Mesenchymal stem cell (in vitro differentiated cells and primary cell): ENCODE measurements at regions not wholly inside any gene's neighbourhood (a gene's known extent, or its start where the extent isn't known, plus 50 kb on each side); places are given as distances from the start of the nearest gene placed in this dataset.

ENCODE experiments used
- DNase-seq: peaks from one replicate; pipeline ENCODE4 v3.0.0-alpha.2; 2013
- H2AFZ ChIP-seq: one replicate; pipeline ENCODE4 v1.6.1; 2013; ENCODE audit warnings: low read depth, mild to moderate bottlenecking, control low read depth, inconsistent platforms, low read length, moderate library complexity
- H2AK5ac ChIP-seq: 2 replicates; pipeline ENCODE4 v1.6.1; 2013; ENCODE audit warnings: low read length, moderate library complexity, mild to moderate bottlenecking, inconsistent platforms; ENCODE audit not compliant: severe bottlenecking
- H2BK120ac ChIP-seq: one replicate; pipeline ENCODE4 v1.6.1; 2013; ENCODE audit warnings: low read depth, mild to moderate bottlenecking, inconsistent platforms, low read length, moderate library complexity
- H2BK12ac ChIP-seq, 2 experiments: one replicate each; pipeline ENCODE4 v1.6.1; 2013; ENCODE audit warnings: inconsistent platforms in 2 of 2, low read length in 2 of 2, mild to moderate bottlenecking in 2 of 2, moderate library complexity in 2 of 2, control low read depth in 1 of 2
- H2BK15ac ChIP-seq: one replicate; pipeline ENCODE4 v1.6.1; 2013; ENCODE audit warnings: mild to moderate bottlenecking, low read depth, inconsistent platforms; ENCODE audit not compliant: poor library complexity, severe bottlenecking
- H2BK5ac ChIP-seq: 2 replicates; pipeline ENCODE4 v1.6.1; 2013; ENCODE audit warnings: low read depth, mild to moderate bottlenecking, low read length, control low read depth, inconsistent platforms; ENCODE audit not compliant: poor library complexity, severe bottlenecking
- H3K14ac ChIP-seq, 2 experiments: one replicate each; pipeline ENCODE4 v1.6.1; 2013; ENCODE audit warnings: inconsistent platforms in 2 of 2, low read length in 2 of 2, control low read depth in 1 of 2, mild to moderate bottlenecking in 1 of 2, moderate library complexity in 1 of 2
- H3K18ac ChIP-seq, 2 experiments: one replicate each; pipeline ENCODE4 v1.6.1; 2013; ENCODE audit warnings: inconsistent platforms in 2 of 2, low read length in 2 of 2, control low read depth in 1 of 2, low read depth in 1 of 2, mild to moderate bottlenecking in 1 of 2
- H3K23ac ChIP-seq, 2 experiments: one replicate each; pipeline ENCODE4 v1.6.1; 2013; ENCODE audit warnings: inconsistent platforms in 2 of 2, low read length in 2 of 2, mild to moderate bottlenecking in 2 of 2, moderate library complexity in 2 of 2, control low read depth in 1 of 2
- H3K27ac ChIP-seq: 2 replicates; pipeline ENCODE4 v1.5.1; 2013; ENCODE audit warnings: mild to moderate bottlenecking, moderate library complexity, low read length, control low read depth, inconsistent platforms; ENCODE audit not compliant: poor library complexity, severe bottlenecking
- H3K27me3 ChIP-seq, 2 experiments: 2 replicates each; pipeline versions ENCODE4 v1.6.1 to v1.7.0; 2013; ENCODE audit warnings: low read length in 2 of 2, mild to moderate bottlenecking in 2 of 2, moderate library complexity in 2 of 2, control low read depth in 1 of 2, inconsistent platforms in 1 of 2; ENCODE audit not compliant: control insufficient read depth in 1 of 2, insufficient read depth in 1 of 2
- H3K36me3 ChIP-seq, 2 experiments: 2 replicates each; pipeline versions ENCODE4 v1.6.1 to v1.7.0; 2013; ENCODE audit warnings: low read length in 2 of 2, control low read depth in 1 of 2, inconsistent platforms in 1 of 2, low read depth in 1 of 2, mild to moderate bottlenecking in 1 of 2; ENCODE audit not compliant: insufficient read depth in 2 of 2, control insufficient read depth in 1 of 2
- H3K4ac ChIP-seq, 2 experiments: one replicate each; pipeline ENCODE4 v1.6.1; 2013; ENCODE audit warnings: inconsistent platforms in 2 of 2, low read length in 2 of 2, mild to moderate bottlenecking in 2 of 2, moderate library complexity in 2 of 2, control low read depth in 1 of 2, low read depth in 1 of 2
- H3K4me1 ChIP-seq: 2 replicates; pipeline ENCODE4 v1.6.1; 2013; ENCODE audit warnings: low read depth, low read length, control low read depth; ENCODE audit not compliant: control insufficient read depth, insufficient read depth
- H3K4me2 ChIP-seq: 2 replicates; pipeline ENCODE4 v1.6.1; 2013; ENCODE audit warnings: low read length, mild to moderate bottlenecking, inconsistent platforms; ENCODE audit not compliant: poor library complexity, severe bottlenecking
- H3K4me3 ChIP-seq, 2 experiments: 2 replicates each; pipeline versions ENCODE4 v1.5.1 to v1.7.0; 2013; ENCODE audit warnings: low read length in 2 of 2, mild to moderate bottlenecking in 2 of 2, control low read depth in 1 of 2, low read depth in 1 of 2; ENCODE audit not compliant: insufficient read depth in 1 of 2
- H3K79me1 ChIP-seq: replicated peaks from 2 replicates; pipeline ENCODE4 v1.6.1; 2013; ENCODE audit warnings: mild to moderate bottlenecking, control low read depth, low read length, inconsistent platforms; ENCODE audit not compliant: poor library complexity, severe bottlenecking
- H3K9ac ChIP-seq: 2 replicates; pipeline ENCODE4 v1.7.0; 2013; ENCODE audit warnings: mild to moderate bottlenecking, low read length, moderate library complexity
- H3K9me3 ChIP-seq: 2 replicates; pipeline ENCODE4 v1.7.0; 2013; ENCODE audit warnings: mild to moderate bottlenecking, low read length; ENCODE audit not compliant: control insufficient read depth
- H4K8ac ChIP-seq: one replicate; pipeline ENCODE4 v1.6.1; 2013; ENCODE audit warnings: inconsistent platforms, mild to moderate bottlenecking, low read length, moderate library complexity
- H4K91ac ChIP-seq: one replicate; pipeline ENCODE4 v1.6.1; 2013; ENCODE audit warnings: mild to moderate bottlenecking, low read length, inconsistent platforms
- WGBS: methylation state at CpG from one replicate; pipeline ENCODE4 v1.1.7; 2013; ENCODE audit warnings: mixed read lengths; 5-methylcytosine and 5-hydroxymethylcytosine counted together

- Histone ChIP-seq H3K18ac (no peak overlapping the region), H3K4me1 (peaks cover 2% of the 10 kb centered on the region), H3K27ac (no peak overlapping the region), H4K8ac (no peak overlapping the region), H3K79me1 (no peaks in the 10 kb centered on the region), H3K4me2 (no peak overlapping the region), H3K27me3 (peaks cover 4 to 17% of the 10 kb centered on the region in 2 experiments), H3K4ac (no peak overlapping the region), H2BK15ac (no peak overlapping the region), H3K23ac (peak overlapping the region in 1 of 2 experiments; percentile 43), H3K9ac (no peak overlapping the region), H3K36me3 (no peaks in the 10 kb centered on the region), H4K91ac (no peak overlapping the region), H2AK5ac (peak overlapping the region; percentile 20), H2BK12ac (no peak overlapping the region), H2AFZ (no peak overlapping the region), H3K4me3 (no peak overlapping the region), H2BK5ac (no peak overlapping the region), H3K9me3 (peaks cover under 1% of the 10 kb centered on the region), H3K14ac (no peak overlapping the region), H2BK120ac (no peak overlapping the region)
- WGBS: 8% methylated on average over 3 of the region's 5 CpGs
- no peak for DNase-seq
These were observed 144.1 kb downstream of the EVA1A start for GRCh38 chr2:75416420-75417342.

- Histone ChIP-seq H3K4me2 (no peak overlapping the region), H4K8ac (no peak overlapping the region), H2BK15ac (no peak overlapping the region), H3K79me1 (no peaks in the 10 kb centered on the region), H3K4ac (no peak overlapping the region), H3K23ac (no peak overlapping the region), H2AFZ (no peak overlapping the region), H3K14ac (no peak overlapping the region), H3K36me3 (no peaks in the 10 kb centered on the region), H2AK5ac (no peak overlapping the region), H2BK5ac (no peak overlapping the region), H3K18ac (no peak overlapping the region), H3K9ac (no peak overlapping the region), H3K4me3 (no peak overlapping the region), H4K91ac (no peak overlapping the region), H3K27me3 (peaks cover 0 to 13% of the 10 kb centered on the region in 2 experiments), H2BK120ac (no peak overlapping the region), H3K27ac (no peak overlapping the region), H3K4me1 (peaks cover 2% of the 10 kb centered on the region), H3K9me3 (peaks cover 9% of the 10 kb centered on the region), H2BK12ac (no peak overlapping the region)
- no peak for DNase-seq
- no CpG with 5 or more reads among the region's 1 CpG for WGBS
These were observed 145.0 kb downstream of the EVA1A start for GRCh38 chr2:75415731-75416130.

GRCh38 chr2:75415111-75415626, 145.6 kb downstream of the EVA1A start:
- Histone ChIP-seq H3K9me3 (peaks cover 15% of the 10 kb centered on the region), H3K9ac (no peak overlapping the region), H3K4me3 (no peak overlapping the region), H4K8ac (no peak overlapping the region), H3K4ac (no peak overlapping the region), H2BK120ac (no peak overlapping the region), H3K23ac (no peak overlapping the region), H2BK12ac (no peak overlapping the region), H3K27ac (no peak overlapping the region), H2AFZ (no peak overlapping the region), H3K4me1 (peaks cover 2% of the 10 kb centered on the region), H3K18ac (no peak overlapping the region), H3K79me1 (no peaks in the 10 kb centered on the region), H3K14ac (no peak overlapping the region), H2BK15ac (no peak overlapping the region), H3K4me2 (no peak overlapping the region), H3K27me3 (peaks cover 0 to 13% of the 10 kb centered on the region in 2 experiments), H2BK5ac (no peak overlapping the region), H3K36me3 (no peaks in the 10 kb centered on the region), H2AK5ac (no peak overlapping the region), H4K91ac (no peak overlapping the region)
- WGBS: 71% methylated on average over 2 of the region's 4 CpGs
- no peak for DNase-seq

GRCh38 chr2:75411574-75411973, 149.2 kb downstream of the EVA1A start:
- H2BK120ac ChIP-seq: no peak overlapping the region
- H3K4ac ChIP-seq: no peak overlapping the region
- no peak overlapping the region for H3K9ac ChIP-seq
- H3K36me3 ChIP-seq: no peaks in the 10 kb centered on the region
- H3K9me3 ChIP-seq: peaks cover 15% of the 10 kb centered on the region
- H3K27me3 ChIP-seq: peaks cover 0 to 12% of the 10 kb centered on the region in 2 experiments
- H2AFZ ChIP-seq: no peak overlapping the region
- H4K91ac ChIP-seq: no peak overlapping the region
- no peak overlapping the region for H2BK5ac ChIP-seq
- H3K4me2 ChIP-seq: no peak overlapping the region
- no peaks in the 10 kb centered on the region for H3K79me1 ChIP-seq
- no peak overlapping the region for H3K18ac ChIP-seq
- no peak overlapping the region for H2BK12ac ChIP-seq
- WGBS: no CpG with 5 or more reads among the region's 2 CpGs
- no peak overlapping the region for H3K14ac ChIP-seq
- H3K4me1 ChIP-seq: peaks cover under 1% of the 10 kb centered on the region
- no peak overlapping the region for H2AK5ac ChIP-seq
- no peak overlapping the region for H3K27ac ChIP-seq
- H3K23ac ChIP-seq: no peak overlapping the region
- no peak overlapping the region for H3K4me3 ChIP-seq
- no peak for DNase-seq
- H2BK15ac ChIP-seq: no peak overlapping the region
- H4K8ac ChIP-seq: no peak overlapping the region
